ENCODE measurements at regions not wholly inside any gene's neighbourhood (a gene's known extent, or its start where the extent isn't known, plus 50 kb on each side); places are given as distances from the start of the nearest gene placed in this dataset.

GRCh38 chr12:58776144-58776543 lies 144.2 kb downstream of the LRIG3 start:
- TF ChIP-seq CTCF (conservative IDR thresholded peaks at IDR 0.05) = no peak
- no peak for TF ChIP-seq ZFX (IDR thresholded peaks at IDR 0.05)

All from C4-2B (cell line).